NCI-H2107 treated with DMSO at 0.1 percent for 48 hours (cell line): ENCODE measurements at regions not wholly inside any gene's neighbourhood (a gene's known extent, or its start where the extent isn't known, plus 50 kb on each side); places are given as distances from the start of the nearest gene placed in this dataset.
A peak's percentile ranks its signal among the peaks of the same experiment; 100 is the strongest.

Source experiments
- DNase-seq: peaks from one replicate; lab custom pipeline; 2025; ENCODE audit not compliant: unreplicated experiment; lab: John Stamatoyannopoulos, UW

- DNase-seq, result no peak
Observed at GRCh38 chr14:97468220-97468619, 671.0 kb downstream of the VRK1 start.

DNA sequence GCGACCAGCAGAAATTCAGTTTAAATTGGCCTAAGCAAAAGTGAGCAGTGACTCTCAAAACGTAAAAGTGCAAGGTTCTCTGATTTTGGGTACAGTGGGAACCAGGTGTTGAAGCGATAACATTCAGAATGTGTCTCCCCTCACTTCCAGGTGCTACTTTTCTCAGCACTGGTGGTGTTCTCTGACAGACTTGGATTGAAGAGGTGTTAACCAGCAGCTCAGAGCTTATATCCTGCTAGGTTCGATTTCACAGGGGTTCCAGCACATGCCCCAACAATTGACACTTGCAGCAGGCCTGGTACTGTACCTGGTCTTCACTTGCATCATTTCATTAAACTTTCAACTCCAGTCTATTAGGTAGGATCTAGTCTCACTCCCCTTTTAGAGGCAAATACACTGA, 680.2 kb downstream of the VRK1 start:
- DNase-seq, result no peak

DNA sequence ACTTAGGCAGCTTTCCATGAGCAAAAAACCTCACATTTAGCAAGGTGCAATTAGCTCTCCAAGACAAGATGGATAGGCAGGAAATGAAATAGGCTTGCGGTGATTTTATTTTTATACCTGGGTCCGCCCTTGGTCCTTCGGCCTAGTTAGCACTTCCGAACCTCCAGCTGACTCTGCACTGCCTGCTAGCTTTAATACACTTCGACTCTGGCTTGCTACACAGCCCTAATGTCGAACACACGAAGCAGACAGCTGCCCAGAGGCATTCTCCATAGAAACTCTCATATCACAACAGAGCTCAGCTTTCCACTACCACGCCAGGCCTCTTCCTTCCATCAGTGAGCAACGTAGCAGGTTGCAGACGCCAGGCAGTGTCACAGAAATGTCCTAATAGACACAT, 688.0 kb downstream of the VRK1 start:
- no peak for DNase-seq

DNA sequence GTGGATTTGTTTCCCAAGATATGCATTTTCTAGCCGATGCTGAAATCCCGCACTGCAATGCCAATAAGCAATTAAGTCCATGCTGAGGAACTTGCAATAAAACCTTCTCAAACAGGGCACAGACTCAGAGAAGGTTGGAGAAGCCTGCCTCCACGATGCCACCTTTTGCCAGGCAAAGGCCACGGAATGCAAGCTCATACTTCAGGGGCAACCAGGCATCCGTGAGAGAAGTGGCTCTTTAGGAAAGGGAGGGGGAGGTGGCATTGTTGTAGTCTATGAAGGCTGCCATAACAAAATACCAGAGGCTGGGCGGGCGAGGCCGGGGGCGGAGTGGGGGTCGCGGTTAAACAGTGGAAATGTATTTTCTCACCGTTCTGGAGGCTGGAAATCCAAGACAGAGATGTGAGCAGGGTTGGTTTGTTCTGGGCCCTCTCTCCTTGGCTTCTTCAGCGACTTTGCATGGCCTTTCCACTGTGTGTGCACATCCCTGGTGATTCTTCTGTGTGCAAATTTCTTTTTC, 689.5 kb downstream of the VRK1 start:
- DNase-seq, result no peak

GRCh38 chr14:97489750-97490149, 692.6 kb downstream of the VRK1 start:
- DNase-seq, result no peak

GRCh38 chr14:97490521-97491070, 693.4 kb downstream of the VRK1 start:
- DNase-seq, result no peak

GRCh38 chr14:97491697-97492096, 694.5 kb downstream of the VRK1 start:
- no peak for DNase-seq

- no peak for DNase-seq
Observed at GRCh38 chr14:97499790-97500481, 702.8 kb downstream of the VRK1 start.

DNA sequence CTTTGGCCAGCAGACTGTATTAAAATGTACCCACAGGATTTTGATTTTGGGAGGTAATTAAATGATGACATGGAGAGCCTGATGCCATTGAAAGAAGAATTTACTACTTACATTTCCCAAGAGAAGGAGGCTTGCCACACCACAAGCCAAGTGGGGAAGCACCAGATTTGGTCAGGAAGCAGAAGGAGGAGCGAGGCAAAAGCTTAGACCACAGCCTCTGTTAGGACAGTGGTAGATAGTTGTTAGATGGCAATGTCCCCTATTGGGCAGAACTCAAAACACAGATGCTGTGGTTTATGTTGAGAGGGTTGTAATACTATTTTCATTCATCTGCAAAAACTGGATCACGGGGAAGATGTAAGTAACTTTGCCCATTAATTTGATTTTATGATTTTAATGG, 709.4 kb downstream of the VRK1 start:
- DNase-seq, result no peak

DNA sequence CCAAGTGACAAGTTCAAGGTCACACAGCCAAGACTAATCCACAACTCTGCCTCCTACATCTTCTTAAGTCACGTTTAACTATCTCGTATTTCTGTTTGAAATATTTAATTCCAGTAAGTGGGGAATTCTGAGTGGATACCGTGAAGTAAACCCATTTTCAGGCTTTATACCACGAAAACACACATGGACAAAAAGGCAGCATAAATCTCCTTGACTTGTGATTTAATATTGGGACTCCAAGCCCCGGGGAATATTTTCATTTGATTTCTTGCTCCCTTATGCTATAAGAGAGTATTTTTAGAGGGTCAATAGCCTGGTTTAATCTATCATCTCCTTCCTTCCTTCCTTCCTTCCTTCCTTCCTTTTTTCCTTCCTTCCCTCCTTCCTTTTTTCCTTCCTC, 716.7 kb downstream of the VRK1 start:
- no peak for DNase-seq

DNA sequence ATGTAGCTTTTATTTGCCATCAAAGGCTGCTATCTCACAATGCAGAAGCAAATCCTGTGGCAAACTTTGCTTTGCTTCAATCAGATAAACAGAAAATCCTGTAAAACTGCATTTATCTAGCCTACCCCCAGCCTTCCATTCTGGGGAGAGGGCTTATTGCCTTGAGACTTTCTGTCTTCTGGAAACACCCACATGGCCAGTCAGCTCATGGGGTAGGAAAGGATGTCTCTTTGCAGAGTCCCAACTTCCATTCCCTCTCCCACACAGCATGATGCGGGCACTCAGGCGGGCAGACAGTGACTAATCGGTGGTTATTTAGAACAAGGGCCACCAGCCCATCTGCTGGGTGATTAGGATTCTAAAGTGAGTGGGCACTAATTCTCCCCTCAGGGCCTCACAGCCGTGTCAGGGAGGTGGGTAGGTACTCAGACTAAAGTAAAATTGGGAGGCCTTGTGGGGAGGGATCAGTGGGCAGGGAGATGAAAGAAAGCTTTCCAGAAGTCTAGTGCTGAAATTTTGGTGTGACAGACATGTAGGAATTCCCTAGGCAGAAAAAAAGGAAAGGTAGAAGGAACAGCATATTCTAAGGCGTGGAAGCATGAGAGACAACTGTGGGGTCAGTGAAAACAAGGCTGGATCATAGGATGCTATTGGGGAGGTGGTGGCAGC, 720.5 kb downstream of the VRK1 start:
- DNase-seq, result no peak

DNA sequence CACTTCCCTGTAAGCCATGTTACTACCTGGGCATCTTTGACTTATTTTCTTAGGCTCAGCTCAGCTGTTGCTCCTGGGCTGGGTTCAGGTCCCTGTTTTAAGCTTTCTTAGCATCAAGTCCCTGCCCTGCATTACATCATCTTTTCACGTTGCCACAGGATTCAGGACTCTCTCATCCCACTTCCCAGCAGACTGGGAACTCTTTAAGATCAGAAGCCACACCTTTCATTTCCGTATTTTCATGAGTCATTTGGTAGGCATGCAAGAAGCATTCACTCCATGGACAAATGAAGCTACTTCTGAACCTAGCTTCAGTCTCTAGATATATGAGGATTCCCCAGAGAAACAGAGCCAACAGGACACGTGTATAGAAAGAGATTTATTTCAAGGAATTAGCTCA, 726.8 kb downstream of the VRK1 start:
- DNase-seq, result no peak

- DNase-seq, result peak; percentile 6
Observed at GRCh38 chr14:97524589-97525319, 727.6 kb downstream of the VRK1 start.

GRCh38 chr14:97527993-97528392, 730.8 kb downstream of the VRK1 start:
- no peak for DNase-seq

DNA sequence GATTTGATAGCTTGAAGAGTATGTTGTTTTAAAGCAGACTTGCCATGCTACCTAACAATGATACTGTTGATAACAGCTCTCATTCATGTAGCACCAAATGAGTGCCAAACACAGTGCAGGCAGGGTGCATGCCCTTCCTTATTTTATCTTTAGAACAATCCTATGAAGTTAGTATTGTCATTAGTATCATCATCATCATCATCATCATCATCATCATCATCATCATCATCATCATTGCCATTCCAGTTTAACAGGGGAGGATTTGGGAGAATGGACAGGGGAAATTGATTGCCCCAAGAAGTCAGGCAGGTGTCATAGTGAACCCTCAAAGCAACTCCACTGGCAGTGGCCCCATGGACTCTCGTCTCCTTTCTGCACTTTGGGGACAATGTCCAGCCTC, 734.9 kb downstream of the VRK1 start:
- DNase-seq, result no peak

DNA sequence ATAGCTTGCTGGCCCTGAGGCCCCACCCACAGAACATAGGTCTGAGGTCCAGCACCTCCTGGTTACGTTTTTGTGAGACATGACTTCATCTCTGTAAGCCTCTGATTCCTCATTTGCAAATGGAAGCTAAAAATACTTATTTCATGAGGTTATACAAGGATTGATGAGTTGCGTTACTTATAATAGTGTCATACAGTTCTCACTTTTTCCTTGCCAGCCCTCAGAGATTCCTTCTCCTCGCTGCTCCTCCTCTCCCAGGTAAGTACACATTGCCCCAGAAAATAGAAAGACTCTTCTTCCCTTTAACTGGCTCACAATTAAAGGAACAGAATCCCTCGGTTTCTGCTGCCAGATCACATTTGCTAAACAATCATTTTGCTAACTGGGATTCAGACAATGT, 739.2 kb downstream of the VRK1 start:
- no peak for DNase-seq

- DNase-seq, result no peak
Observed at GRCh38 chr14:97538749-97539410, 741.7 kb downstream of the VRK1 start.

DNA sequence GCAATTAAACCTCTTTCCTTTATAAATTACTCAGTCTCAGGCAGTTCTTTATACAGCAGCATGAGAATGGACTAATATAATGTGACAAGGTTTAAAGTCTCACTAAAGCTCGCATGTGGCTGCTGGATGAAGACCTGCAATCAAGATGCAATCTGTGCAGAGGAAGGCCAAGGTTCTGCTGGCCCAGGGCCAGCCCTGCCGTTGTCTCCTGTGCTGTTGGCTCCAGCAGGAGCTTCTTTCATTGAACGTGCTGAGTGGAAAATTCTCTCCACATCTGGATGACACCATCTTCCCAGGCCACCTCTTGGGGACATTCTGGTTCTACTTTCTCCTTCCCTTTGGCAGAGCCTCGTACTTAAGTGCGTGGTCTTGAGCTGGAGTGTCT, 742.2 kb downstream of the VRK1 start:
- DNase-seq, result no peak

- no peak for DNase-seq
Observed at GRCh38 chr14:97539884-97540283, 742.7 kb downstream of the VRK1 start.

DNA sequence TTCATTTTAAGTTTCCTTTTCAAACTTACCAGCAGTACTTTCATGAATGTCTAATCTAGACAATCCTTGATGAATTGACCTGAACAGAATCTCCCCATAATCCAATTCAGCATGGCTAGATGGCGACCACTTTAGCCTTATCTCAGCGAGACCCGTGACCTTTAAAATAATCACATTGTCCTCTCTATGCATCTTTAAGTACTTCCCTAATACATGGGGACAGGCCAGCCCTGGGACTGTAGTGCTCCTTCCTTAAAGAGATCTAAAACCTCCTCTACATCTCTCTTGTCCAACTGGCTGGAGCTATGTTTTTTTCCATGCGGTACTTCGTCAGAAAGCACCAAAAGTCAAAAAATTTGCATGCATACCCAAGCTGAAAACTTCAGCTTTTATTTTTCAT, 746.0 kb downstream of the VRK1 start:
- no peak for DNase-seq

GRCh38 chr14:97543816-97544215, 746.6 kb downstream of the VRK1 start:
- no peak for DNase-seq
